Coronary artery (tissue), 2 donors: ENCODE measurements at regions not wholly inside any gene's neighbourhood (a gene's known extent, or its start where the extent isn't known, plus 50 kb on each side); places are given as distances from the start of the nearest gene placed in this dataset.

Experiments used
- DNase-seq: peaks from one replicate; pipeline ENCODE4 v3.0.0-alpha.2; 2017; ENCODE audit warnings: low spot score
- H3K27ac ChIP-seq, 2 donors: fragments of 200-600 bp; sonication (generic); one replicate each; pipeline ENCODE4 v1.5.1; 2016 to 2019
- H3K4me3 ChIP-seq: fragments of 200-600 bp; sonication (generic); 2 replicates; pipeline ENCODE4 v1.5.1; 2016; ENCODE audit warnings: mild to moderate bottlenecking, moderate library complexity
- TF ChIP-seq, protein P1 (sequence below): fragments of 200-600 bp; sonication (generic); IDR thresholded peaks from one replicate; pipeline ENCODE4 v1.5.1; 2019; ENCODE audit warnings: antibody characterized with exemption

DNA sequence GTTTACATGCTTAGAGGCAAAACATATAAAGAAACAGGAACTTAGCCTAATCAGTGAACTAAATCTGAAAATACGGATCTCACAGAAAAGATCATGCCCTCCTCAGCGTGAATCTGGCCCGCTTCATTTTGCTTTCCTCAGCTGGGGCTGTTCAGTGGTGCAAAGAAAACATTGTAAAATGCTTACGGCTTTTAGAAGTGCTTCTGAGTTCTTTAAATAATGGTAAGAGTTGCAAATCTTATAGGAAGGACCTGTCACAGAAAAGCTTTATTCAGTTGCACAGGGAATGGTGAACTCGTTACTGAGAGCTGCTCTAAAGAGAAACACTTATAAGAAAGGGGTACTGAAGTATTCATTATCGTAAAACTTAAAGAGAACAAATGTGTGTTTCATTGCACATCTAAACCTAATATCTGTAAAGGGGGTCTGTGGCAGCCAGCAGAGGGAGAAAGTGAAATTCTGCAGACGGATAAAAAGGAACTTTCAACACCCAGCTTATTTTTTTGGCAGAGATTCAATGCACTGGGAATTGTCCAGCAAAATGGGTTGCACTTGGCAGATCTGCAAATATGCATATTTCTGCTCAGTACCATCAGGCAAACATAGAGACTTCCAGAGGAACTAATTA, 139.2 kb upstream of the ANK2 start:
- Histone ChIP-seq H3K27ac (peak overlapping the region in 1 of 2 donors; percentile 10), H3K4me3 (peak overlapping the region; percentile 55)
- DNase-seq, result no peak
- TF ChIP-seq, protein P1, sequence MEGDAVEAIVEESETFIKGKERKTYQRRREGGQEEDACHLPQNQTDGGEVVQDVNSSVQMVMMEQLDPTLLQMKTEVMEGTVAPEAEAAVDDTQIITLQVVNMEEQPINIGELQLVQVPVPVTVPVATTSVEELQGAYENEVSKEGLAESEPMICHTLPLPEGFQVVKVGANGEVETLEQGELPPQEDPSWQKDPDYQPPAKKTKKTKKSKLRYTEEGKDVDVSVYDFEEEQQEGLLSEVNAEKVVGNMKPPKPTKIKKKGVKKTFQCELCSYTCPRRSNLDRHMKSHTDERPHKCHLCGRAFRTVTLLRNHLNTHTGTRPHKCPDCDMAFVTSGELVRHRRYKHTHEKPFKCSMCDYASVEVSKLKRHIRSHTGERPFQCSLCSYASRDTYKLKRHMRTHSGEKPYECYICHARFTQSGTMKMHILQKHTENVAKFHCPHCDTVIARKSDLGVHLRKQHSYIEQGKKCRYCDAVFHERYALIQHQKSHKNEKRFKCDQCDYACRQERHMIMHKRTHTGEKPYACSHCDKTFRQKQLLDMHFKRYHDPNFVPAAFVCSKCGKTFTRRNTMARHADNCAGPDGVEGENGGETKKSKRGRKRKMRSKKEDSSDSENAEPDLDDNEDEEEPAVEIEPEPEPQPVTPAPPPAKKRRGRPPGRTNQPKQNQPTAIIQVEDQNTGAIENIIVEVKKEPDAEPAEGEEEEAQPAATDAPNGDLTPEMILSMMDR, result no peak

DNA sequence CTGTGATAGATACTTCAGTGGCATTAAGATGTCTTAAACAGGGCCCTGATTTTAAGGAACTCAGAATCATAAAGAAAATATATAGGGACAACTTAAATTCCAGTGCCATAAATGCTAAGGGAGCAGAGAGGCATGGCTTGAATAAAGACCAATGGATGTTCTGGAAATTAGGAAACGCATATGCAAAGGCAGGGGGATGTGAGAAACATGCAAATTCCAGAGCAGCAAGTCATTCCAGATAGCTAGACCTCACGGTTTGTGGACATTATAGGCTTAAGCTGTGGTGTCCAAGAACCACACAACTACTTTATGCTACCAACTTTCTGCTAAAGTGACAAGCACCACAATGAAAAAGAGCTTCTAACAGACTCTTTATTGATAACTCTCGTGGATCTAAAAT, 132.6 kb upstream of the ANK2 start:
- H3K4me3 ChIP-seq, result no peak overlapping the region

DNA sequence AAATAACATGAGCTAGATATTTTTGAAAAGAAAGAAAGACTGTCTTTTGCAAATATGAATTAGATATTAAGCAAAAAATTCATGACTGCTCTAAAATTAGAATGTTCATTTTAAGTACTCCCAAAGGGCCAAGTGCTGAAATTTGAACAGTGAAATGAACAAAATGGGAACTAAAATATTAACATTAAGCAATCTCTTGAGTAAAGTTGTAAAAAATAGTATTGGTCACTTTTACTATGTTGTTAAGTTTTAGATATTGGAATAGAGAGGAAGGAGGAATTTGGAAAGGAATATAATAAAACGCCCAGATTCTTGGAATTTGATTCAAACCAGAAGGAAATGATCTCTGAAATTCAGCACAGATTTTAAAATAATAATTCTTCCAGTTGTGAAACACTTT, 125.9 kb upstream of the ANK2 start:
- no peak overlapping the region for H3K27ac ChIP-seq
- H3K4me3 ChIP-seq, result no peak overlapping the region
- no peak for DNase-seq
- TF ChIP-seq, protein P1, result no peak

More for the DNA sequence above, 132.6 kb upstream of the ANK2 start:
- TF ChIP-seq, protein P1, result no peak
- H3K27ac ChIP-seq, result no peak overlapping the region
- no peak for DNase-seq

DNA sequence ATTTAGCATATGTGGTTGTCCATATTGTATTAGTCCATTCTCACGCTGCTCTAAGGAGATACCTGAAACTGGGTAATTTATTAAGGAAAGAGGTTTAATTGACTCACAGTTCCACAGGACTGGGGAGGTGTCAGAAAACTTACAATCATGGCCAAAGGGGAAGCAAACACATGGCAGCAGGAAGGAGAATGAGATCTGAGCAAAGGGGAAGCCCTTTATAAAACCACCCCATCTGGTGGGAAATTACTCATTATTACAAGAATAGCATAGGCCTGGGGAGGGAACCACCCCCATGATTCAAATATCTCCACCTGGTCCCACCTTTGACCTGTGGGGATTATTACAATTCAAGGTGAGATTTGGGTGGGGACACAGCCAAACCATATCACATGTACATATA, 122.6 kb upstream of the ANK2 start:
- H3K4me3 ChIP-seq, result no peak overlapping the region
- DNase-seq, result no peak
- TF ChIP-seq, protein P1, result no peak
- H3K27ac ChIP-seq, result no peak overlapping the region

DNA sequence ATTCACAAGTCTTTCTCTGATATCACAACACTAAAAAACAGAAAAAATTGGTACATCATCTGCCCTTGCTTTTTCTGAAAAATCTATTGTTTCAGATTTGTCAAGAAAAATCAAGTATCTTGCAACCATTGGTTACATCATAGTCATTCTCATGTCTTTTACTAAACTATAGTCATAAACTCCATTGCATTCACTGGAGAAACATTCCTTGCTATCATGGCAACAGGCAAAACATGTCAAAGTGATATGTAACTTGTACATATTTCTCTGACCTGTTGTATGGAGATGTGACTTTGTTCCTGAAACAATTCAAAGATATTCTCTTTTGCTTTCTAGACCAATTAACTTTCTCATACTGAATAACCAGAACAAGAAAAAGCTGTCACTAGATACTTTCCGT, 121.9 kb upstream of the ANK2 start:
- Histone ChIP-seq H3K27ac (no peak overlapping the region), H3K4me3 (no peak overlapping the region)

DNA sequence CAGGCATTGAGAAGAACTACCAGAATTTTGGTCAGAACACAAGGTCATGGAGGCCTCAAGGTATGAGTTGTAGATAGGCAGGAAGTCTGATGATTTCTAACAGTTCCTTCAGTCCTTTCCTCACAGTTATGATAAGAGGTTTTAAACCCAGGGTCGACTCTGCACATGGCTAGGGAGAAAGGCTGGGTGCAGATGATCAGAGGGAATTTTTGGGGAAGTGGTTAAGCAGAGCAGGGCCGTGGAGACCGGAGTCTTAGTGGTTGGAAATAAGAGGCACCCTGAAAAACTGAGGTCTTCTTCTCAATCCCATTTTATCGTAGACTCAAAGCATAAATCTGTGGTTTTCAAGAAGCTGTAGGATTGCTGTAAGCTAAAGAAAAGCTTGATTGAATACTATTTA, 118.5 kb upstream of the ANK2 start:
- Histone ChIP-seq H3K4me3 (no peak overlapping the region), H3K27ac (no peak overlapping the region)
- DNase-seq, result no peak
- TF ChIP-seq, protein P1, result no peak

More for the DNA sequence above, 121.9 kb upstream of the ANK2 start:
- TF ChIP-seq, protein P1, result no peak
- no peak for DNase-seq

DNA sequence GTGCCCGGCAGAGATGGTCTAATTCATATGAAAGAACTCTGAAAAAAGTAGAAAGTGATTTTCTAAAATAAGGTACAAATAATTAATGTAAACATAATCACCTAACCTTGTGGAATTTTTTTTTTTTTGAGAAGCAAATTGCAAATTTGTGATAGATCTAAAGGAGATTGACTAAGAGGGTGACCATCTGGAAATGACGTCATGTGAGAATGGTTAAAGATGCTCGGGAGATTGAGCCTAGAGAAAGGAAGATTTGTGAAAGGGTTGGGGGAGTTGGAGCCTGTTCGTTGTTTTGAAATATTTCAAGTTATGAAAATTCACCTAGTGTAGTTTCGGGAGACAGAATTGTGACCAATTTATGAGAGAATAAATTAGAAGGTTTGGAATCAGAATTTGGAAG, 115.7 kb upstream of the ANK2 start:
- no peak overlapping the region for H3K4me3 ChIP-seq
- no peak for DNase-seq
- TF ChIP-seq, protein P1, result no peak
- no peak overlapping the region for H3K27ac ChIP-seq
